Fibroblast of lung (primary cell): ENCODE measurements at regions not wholly inside any gene's neighbourhood (a gene's known extent, or its start where the extent isn't known, plus 50 kb on each side); places are given as distances from the start of the nearest gene placed in this dataset.
"Not testable (repeated sequence)": the region's sequence is repeated elsewhere in the genome, so short reads cannot be mapped to it uniquely, and the experiment has no call there.

Experiments used
- CTCF ChIP-seq, 2 donors: IDR thresholded peaks in 1 of 2; conservative IDR thresholded peaks in 1 of 2; 1 replicate in 1 of 2; 2 replicates in 1 of 2; pipeline ENCODE4 v1.5.1; 2011 to 2012; ENCODE audit warnings: low read length in 2 of 2, control low read depth in 1 of 2, inconsistent platforms in 1 of 2, low read depth in 1 of 2, mild to moderate bottlenecking in 1 of 2
- EZH2 ChIP-seq: IDR thresholded peaks from 2 replicates; pipeline ENCODE4 v1.5.1; 2012; ENCODE audit warnings: low read length, control low read depth, mild to moderate bottlenecking; ENCODE audit errors: missing control alignments

DNA sequence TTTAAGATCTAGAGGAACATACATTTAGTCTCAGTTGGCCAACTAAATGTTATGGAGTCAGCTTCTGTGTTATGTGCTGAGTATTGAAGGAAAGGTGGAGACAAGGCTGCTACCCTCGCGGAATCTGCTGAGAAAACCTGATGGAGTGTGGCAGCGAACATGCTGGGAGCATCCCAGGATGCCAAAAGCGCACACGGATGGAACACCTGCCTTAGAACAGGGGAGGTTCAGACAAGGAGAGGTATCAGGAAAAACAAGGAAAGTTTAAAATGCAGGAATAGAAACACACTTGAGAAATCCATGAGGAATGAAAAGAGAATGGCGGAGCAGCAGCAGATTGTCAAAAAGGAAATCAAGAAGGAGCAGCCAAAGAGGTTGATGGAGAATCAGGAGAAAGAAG is 1389.5 kb upstream of the DEFB115 start:
- not testable (repeated sequence) for TF ChIP-seq CTCF (conservative IDR thresholded peaks at IDR 0.05 in 1 of 2, IDR thresholded peaks at IDR 0.05 in 1 of 2; ENCODE audit: low read depth in 1 of 2, low read length in 2 of 2); EZH2
